PC-9 (cell line): ENCODE measurements at regions not wholly inside any gene's neighbourhood (a gene's known extent, or its start where the extent isn't known, plus 50 kb on each side); places are given as distances from the start of the nearest gene placed in this dataset.

Experiments used
- EZH2 ChIP-seq: fragments of 200-600 bp; sonication (generic); IDR thresholded peaks from 2 replicates; pipeline ENCODE4 v1.8.0; 2017; ENCODE audit warnings: antibody characterized with exemption, low read depth
- TF ChIP-seq, protein P1 (sequence below): fragments of 200-600 bp; sonication (generic); conservative IDR thresholded peaks from 2 replicates; pipeline ENCODE4 v1.6.1; 2017; ENCODE audit warnings: mixed run types, antibody characterized with exemption, mild to moderate bottlenecking, moderate library complexity

DNA sequence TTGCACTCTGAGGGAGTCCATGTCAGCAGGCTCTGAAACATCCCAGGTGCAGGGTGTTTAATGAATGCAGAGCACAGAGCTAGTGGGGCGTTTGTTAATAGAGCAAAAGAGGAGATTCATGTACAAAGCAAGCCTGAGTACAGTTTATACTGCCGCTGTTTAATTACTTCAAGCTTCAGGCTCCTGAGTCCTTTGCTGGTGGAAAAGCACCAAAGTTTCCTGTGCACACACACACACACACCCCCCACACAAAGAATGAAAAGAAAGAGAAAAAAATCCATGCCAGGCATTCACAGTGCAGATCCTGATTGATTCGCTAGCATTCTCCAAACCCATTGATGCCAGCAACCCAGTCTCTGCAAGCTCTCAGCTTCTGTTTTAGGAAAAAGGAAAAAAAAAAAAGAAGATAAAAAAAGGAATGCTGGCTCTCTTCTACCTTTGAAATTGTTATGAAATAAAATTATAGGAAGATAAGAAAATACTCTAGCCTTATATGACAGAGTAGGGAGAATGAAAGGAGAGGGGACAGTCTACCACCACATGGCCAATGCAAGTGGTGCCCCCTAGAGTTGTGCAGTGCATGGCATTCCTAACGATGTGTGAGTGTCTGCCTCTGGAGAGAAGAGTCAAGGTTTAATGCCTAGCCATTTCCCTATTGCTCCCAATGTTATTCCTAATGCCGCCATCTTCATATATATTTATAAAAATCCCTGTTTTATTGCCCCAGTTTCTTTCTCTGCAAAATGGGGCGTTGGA, 216.5 kb downstream of the TMEM114 start:
- TF ChIP-seq, protein P1, sequence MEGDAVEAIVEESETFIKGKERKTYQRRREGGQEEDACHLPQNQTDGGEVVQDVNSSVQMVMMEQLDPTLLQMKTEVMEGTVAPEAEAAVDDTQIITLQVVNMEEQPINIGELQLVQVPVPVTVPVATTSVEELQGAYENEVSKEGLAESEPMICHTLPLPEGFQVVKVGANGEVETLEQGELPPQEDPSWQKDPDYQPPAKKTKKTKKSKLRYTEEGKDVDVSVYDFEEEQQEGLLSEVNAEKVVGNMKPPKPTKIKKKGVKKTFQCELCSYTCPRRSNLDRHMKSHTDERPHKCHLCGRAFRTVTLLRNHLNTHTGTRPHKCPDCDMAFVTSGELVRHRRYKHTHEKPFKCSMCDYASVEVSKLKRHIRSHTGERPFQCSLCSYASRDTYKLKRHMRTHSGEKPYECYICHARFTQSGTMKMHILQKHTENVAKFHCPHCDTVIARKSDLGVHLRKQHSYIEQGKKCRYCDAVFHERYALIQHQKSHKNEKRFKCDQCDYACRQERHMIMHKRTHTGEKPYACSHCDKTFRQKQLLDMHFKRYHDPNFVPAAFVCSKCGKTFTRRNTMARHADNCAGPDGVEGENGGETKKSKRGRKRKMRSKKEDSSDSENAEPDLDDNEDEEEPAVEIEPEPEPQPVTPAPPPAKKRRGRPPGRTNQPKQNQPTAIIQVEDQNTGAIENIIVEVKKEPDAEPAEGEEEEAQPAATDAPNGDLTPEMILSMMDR: no peak
- no peak for TF ChIP-seq EZH2
